Upper lobe of left lung (tissue), 6 donors: ENCODE measurements at regions not wholly inside any gene's neighbourhood (a gene's known extent, or its start where the extent isn't known, plus 50 kb on each side); places are given as distances from the start of the nearest gene placed in this dataset.
"Not testable (repeated sequence)": the region's sequence is repeated elsewhere in the genome, so short reads cannot be mapped to it uniquely, and the experiment has no call there.

ENCODE experiments used
- ATAC-seq, 2 donors: fragments of 200-7000 bp; cut with Tn5 transposase; one replicate each; pipeline ENCODE4 v1.9.1; 2022; ENCODE audit warnings: mild to moderate bottlenecking in 2 of 2, moderate library complexity in 2 of 2; ENCODE audit not compliant: low FRiP score in 2 of 2
- DNase-seq, 2 donors: peaks; one replicate each; pipeline ENCODE4 v3.0.0-alpha.2; 2019 to 2020
- H3K27ac ChIP-seq, 4 donors: fragments of 200-600 bp; sonication (generic); one replicate each; pipeline ENCODE4 v1.5.1; 2016 to 2019
- H3K27me3 ChIP-seq, 4 donors: fragments of 200-600 bp; sonication (generic); one replicate each; pipeline ENCODE4 v1.5.1; 2017 to 2019
- H3K36me3 ChIP-seq, 4 donors: fragments of 200-600 bp; sonication (generic); one replicate each; pipeline ENCODE4 v1.5.1; 2016 to 2019
- H3K4me1 ChIP-seq, 4 donors: fragments of 200-600 bp; sonication (generic); one replicate each; pipeline ENCODE4 v1.5.1; 2018 to 2019
- H3K4me3 ChIP-seq, 4 donors: fragments of 200-600 bp; sonication (generic); one replicate each; pipeline ENCODE4 v1.5.1; 2017 to 2019; ENCODE audit warnings: mild to moderate bottlenecking in 2 of 4, moderate library complexity in 1 of 4
- H3K9me3 ChIP-seq, 4 donors: fragments of 200-600 bp; sonication (generic); one replicate each; pipeline ENCODE4 v1.5.1; 2018 to 2019
- EP300 ChIP-seq, 4 donors: sonication (generic); formaldehyde crosslinking; IDR thresholded peaks; one replicate each; pipeline ENCODE4 v1.5.1; 2017; ENCODE audit warnings: antibody characterized with exemption in 4 of 4, control low read depth in 2 of 4
- POLR2A ChIP-seq, 4 donors: fragments of 450-650 bp; IDR thresholded peaks; one replicate each; pipeline ENCODE4 v1.5.1; 2016 to 2017; ENCODE audit warnings: antibody characterized with exemption in 4 of 4, mild to moderate bottlenecking in 2 of 4
- POLR2AphosphoS5 ChIP-seq, 2 donors: sonication (generic); formaldehyde crosslinking; IDR thresholded peaks; one replicate each; pipeline ENCODE4 v1.5.1; 2017; ENCODE audit warnings: antibody characterized with exemption in 2 of 2
- WGBS, 2 donors: methylation state at CpG; one replicate each; pipeline ENCODE4 v1.1.5; 2017 to 2018; 5-methylcytosine and 5-hydroxymethylcytosine counted together
- TF ChIP-seq, protein P1 (sequence below), 6 experiments: fragments of 450-650 bp in 4 of 6; fragments of 200-600 bp in 2 of 6; sonication (generic) in 2 of 6; IDR thresholded peaks; one replicate each; pipeline ENCODE4 v1.5.1; 2016 to 2019; ENCODE audit warnings: antibody characterized with exemption in 6 of 6
- donor health status: DM: no; HTN: no; CAD: no; lungs with moderate emphysema.
- donor health status: DM: no; HTN: yes; CAD: no; lungs with severe emphysema.

DNA sequence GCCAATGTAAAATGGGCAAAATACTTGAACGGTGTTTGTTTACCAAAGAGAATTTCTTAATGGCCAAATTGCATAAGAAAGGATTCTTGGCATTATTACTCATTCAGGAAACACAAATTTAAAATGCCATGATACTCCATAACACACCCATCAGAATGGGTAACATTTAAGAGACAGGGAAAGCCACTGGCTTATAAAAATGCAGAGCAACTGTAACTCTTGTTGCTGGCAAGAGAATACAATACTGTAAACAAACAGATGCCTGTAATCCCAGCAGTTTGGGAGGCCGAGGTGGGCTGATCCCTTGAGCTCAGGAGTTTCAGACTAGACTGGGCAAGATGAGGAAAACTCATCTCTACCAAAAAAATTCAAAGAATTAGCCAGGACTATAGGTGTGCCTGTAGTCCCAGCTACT lies 125.8 kb upstream of the NBPF11 start:
- H3K4me3 ChIP-seq, H3K36me3 ChIP-seq, H3K27me3 ChIP-seq, H3K9me3 ChIP-seq, DNase-seq, H3K4me1 ChIP-seq, ATAC-seq, H3K27ac ChIP-seq: not testable (repeated sequence)
- WGBS, 2 donors = 32 to 38% methylated on average over 2 of the region's 2 CpGs

DNA sequence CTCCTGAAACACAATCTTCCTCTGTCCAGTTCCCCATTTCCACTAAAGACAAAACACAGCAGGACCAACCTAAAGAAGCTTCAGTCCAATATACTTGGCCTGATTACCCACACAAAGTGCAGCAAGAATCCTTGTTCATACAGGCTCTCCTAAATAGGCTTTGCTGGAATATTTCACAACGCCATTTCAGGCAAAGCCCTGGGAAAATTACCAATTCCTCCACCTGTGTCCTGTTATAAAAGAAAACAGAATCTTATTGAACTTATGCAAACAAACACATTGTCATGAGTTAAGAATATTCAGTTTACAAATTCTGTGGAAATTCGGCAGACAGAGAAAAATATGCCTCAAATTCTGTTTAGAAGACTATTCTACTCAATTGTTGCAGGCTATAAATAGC lies 115.0 kb upstream of the NBPF11 start:
- not testable (repeated sequence) for H3K9me3 ChIP-seq, H3K27me3 ChIP-seq
- WGBS, 2 donors = 68 to 71% methylated on average over 2 of the region's 2 CpGs

DNA sequence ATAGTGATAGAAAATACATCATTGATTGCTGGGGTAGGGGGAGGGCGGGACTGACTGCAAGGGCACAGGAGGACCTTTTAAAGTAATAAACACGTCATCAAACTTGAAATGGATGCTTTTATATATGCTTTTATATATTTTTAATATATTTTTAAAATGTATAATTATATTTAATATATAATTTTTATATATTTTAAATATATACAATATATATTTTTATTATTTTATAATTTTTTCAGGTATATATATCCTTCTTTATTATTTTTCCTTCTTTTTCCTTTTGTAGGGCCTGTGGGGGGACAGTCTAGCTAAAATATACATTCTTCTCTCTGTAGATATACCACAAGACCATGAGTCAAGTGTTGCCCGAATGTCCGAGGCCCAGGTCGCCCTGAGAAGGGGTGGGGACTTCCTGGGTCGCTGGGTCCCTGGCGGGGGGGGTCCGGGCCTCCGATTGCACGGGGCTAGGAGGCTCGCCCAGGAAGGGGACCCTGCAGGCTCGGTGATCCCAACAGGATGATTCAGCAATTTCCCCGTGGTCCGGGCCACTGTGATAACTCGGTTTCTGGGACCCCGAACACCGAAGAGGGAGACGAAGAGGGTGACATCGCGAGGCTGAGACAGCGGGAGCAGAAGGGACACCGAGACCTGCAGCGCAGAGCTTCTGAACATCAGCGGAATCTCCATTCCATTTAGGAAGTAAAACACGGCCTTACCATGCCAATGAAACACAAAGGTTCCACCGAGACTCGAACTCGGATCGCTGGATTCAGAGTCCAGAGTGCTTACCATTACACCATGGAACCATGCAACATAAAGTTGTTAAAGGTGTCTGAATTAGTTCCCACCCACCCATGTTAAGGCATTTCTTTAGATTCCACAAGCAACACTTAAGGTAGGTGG lies 112.5 kb upstream of the NBPF11 start:
- peaks cover 0 to 15% (median 5%) of the 10 kb centered on the region in 4 donors for H3K4me1 ChIP-seq
- no peak for ATAC-seq
- WGBS, 2 donors = 48 to 50% methylated on average over 29 of the region's 29 CpGs
- peak overlapping the region in 2 of 4 donors; percentile 51 to 56 for H3K4me3 ChIP-seq
- TF ChIP-seq EP300 (IDR thresholded peaks at IDR 0.05) = no peak
- peak; percentile 25 to 45 for DNase-seq
- no peak overlapping the region for H3K27ac ChIP-seq
- peaks cover 0 to 5% (median 0%) of the 10 kb centered on the region in 4 donors for H3K27me3 ChIP-seq
- no peaks in the 10 kb centered on the region for H3K36me3 ChIP-seq
- H3K9me3 ChIP-seq = no peaks in the 10 kb centered on the region

More for the DNA sequence above, 115.0 kb upstream of the NBPF11 start:
- ATAC-seq, DNase-seq, H3K36me3 ChIP-seq, H3K4me3 ChIP-seq, H3K27ac ChIP-seq: not testable (repeated sequence)
- peaks cover 0 to 15% (median 5%) of the 10 kb centered on the region in 4 donors for H3K4me1 ChIP-seq

DNA sequence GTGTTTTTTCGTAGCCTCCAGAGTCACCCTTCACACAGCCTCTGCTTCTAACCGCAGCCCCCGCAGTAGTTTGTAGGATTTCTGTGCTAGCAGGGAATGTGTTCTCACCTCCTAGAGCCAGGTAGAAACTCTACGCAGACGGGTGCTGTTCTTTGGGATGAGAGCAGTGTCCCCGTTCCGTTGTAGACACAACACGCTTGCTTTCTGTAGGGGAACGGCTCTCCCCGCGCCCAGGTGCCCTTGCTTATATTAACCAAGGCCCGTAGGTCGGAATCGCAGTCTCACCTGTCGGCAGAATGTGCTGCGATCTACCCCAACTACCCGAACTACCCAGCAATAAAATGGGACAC lies 111.8 kb upstream of the NBPF11 start:
- Histone ChIP-seq H3K36me3 (no peaks in the 10 kb centered on the region), H3K27me3 (peaks cover 0 to 5% (median 0%) of the 10 kb centered on the region in 4 donors), H3K9me3 (no peaks in the 10 kb centered on the region), H3K27ac (peak overlapping the region in 2 of 4 donors; percentile 65 to 73), H3K4me1 (peaks cover 0 to 15% (median 5%) of the 10 kb centered on the region in 4 donors), H3K4me3 (peak overlapping the region in 3 of 4 donors; percentile 42 to 56 (median 51))
- 9 to 10% methylated on average over 16 to 17 of the region's 17 CpGs for WGBS, 2 donors
- TF ChIP-seq POLR2A (IDR thresholded peaks at IDR 0.05) (no peak), POLR2AphosphoS5 (IDR thresholded peaks at IDR 0.05) (no peak), EP300 (IDR thresholded peaks at IDR 0.05) (no peak)
- TF ChIP-seq, protein P1, sequence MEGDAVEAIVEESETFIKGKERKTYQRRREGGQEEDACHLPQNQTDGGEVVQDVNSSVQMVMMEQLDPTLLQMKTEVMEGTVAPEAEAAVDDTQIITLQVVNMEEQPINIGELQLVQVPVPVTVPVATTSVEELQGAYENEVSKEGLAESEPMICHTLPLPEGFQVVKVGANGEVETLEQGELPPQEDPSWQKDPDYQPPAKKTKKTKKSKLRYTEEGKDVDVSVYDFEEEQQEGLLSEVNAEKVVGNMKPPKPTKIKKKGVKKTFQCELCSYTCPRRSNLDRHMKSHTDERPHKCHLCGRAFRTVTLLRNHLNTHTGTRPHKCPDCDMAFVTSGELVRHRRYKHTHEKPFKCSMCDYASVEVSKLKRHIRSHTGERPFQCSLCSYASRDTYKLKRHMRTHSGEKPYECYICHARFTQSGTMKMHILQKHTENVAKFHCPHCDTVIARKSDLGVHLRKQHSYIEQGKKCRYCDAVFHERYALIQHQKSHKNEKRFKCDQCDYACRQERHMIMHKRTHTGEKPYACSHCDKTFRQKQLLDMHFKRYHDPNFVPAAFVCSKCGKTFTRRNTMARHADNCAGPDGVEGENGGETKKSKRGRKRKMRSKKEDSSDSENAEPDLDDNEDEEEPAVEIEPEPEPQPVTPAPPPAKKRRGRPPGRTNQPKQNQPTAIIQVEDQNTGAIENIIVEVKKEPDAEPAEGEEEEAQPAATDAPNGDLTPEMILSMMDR (IDR thresholded peaks at IDR 0.05) = no peak
- DNase-seq (no peak), ATAC-seq (peak; percentile 31 to 52)

DNA sequence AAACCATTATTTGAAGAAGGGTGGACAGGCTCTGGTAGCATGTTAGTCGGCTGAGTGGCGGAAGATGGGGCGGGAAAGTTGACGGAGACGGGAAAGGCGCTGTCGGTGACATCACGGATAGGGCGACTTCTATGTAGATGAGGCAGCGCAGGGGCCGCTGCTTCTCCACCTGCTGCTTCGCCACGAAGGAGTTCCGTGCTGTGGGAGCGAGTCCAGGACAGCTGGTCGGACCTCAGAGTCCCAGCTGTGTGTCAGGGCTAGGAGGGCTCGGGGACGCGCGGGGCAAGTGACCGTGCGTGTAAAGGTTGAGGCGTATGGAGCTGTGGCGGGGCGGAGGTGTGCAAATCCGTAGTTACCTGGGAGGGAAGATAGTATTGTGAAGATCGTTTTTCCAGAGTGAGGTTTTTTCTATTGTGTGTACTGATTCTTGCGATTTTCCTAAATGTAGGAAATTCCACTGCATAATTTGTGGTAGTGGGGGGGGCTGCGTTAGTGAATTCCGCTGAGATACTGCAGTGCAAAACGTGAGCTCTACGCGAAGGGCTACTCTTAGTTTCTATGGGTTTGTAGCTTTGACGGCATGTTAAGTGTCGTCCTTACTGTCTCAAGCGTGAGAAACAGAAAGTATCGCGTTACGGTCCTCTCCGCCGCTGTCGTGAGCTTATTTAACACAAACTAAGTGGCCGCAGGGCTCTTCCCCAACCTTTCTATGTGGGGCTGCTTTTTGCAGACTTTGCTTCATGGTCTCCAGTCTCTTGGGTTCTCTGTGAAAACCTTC lies 111.2 kb upstream of the NBPF11 start:
- TF ChIP-seq POLR2AphosphoS5 (IDR thresholded peaks at IDR 0.05) = peak; percentile 75 to 95
- TF ChIP-seq EP300 (IDR thresholded peaks at IDR 0.05) = no peak
- peak; percentile 49 to 76 (median 60) for TF ChIP-seq POLR2A (IDR thresholded peaks at IDR 0.05)
- TF ChIP-seq, protein P1 (IDR thresholded peaks at IDR 0.05) = no peak
- Histone ChIP-seq H3K9me3 (no peaks in the 10 kb centered on the region), H3K27me3 (peaks cover 0 to 5% (median 0%) of the 10 kb centered on the region in 4 donors), H3K4me3 (peak overlapping the region in 3 of 4 donors; percentile 42 to 56 (median 51)), H3K27ac (peak overlapping the region in 2 of 4 donors; percentile 65 to 73), H3K36me3 (no peaks in the 10 kb centered on the region), H3K4me1 (peaks cover 0 to 15% (median 5%) of the 10 kb centered on the region in 4 donors)
- 1 to 2% methylated on average over 36 to 43 of the region's 43 CpGs for WGBS, 2 donors
- DNase-seq (peak; percentile 71 to 82), ATAC-seq (peak; percentile 76 to 88)

DNA sequence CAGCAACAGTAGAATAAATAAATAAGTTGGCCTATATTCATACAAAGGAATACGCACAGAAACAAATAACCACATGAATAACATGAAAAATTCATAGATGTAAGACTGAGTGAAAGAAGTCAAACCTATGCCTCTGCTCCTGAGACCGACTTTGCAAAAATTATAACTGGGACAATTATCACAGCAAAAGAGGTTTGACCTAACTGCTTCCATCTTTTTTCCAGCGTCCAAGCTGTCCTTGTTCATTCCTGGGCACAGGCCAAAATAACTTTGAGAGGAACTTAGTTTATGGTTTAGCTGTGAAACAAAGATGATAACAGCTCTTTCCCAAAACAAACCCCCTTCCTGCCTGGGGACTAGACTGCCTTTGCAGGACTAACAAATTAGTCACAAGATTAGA lies 109.6 kb upstream of the NBPF11 start:
- H3K27ac ChIP-seq, DNase-seq, H3K9me3 ChIP-seq, H3K36me3 ChIP-seq, H3K4me3 ChIP-seq, ATAC-seq, H3K27me3 ChIP-seq: not testable (repeated sequence)
- 81 to 86% methylated on average over 3 of the region's 3 CpGs for WGBS, 2 donors
- peaks cover 0 to 15% (median 5%) of the 10 kb centered on the region in 4 donors for H3K4me1 ChIP-seq

DNA sequence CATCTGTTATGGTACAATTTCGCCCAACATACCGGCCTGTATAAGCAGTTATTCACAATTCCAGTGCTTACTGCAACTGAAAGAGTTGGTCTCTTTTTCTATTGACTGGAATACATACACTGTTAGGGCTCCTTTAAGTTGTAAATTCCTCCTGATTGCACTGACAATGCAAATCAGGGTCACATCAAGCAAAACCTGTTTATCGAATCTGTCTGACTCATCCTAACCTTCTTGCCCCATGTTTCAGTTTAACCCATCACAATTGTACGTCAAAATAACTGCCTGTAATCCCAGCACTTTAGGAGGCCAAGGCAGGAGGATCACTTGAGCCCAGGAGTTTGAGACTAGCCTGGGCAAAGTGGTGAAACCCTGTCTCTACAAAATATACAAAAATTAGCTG lies 105.8 kb upstream of the NBPF11 start:
- WGBS, 2 donors = 87% methylated on average over 4 of the region's 4 CpGs
- not testable (repeated sequence) for H3K27ac ChIP-seq

More for the DNA sequence above, 105.8 kb upstream of the NBPF11 start:
- not testable (repeated sequence) for H3K4me3 ChIP-seq, DNase-seq, H3K9me3 ChIP-seq, ATAC-seq, H3K4me1 ChIP-seq, H3K36me3 ChIP-seq, H3K27me3 ChIP-seq
